Putamen (tissue), 1 donor: ENCODE measurements at regions not wholly inside any gene's neighbourhood (a gene's known extent, or its start where the extent isn't known, plus 50 kb on each side); places are given as distances from the start of the nearest gene placed in this dataset.

Experiments
- DNase-seq: peaks from one replicate; pipeline ENCODE4 v3.0.0-alpha.2; 2016; ENCODE audit warnings: low spot score

GRCh38 chr11:127133061-127133460 lies 132.5 kb upstream of the KIRREL3 start:
- DNase-seq, result no peak

GRCh38 chr11:127130321-127130720 lies 129.8 kb upstream of the KIRREL3 start:
- no peak for DNase-seq

GRCh38 chr11:127126986-127127385 lies 126.4 kb upstream of the KIRREL3 start:
- DNase-seq, result no peak

- no peak for DNase-seq
Observed at GRCh38 chr11:127119356-127119755, 118.8 kb upstream of the KIRREL3 start.

GRCh38 chr11:127118811-127119210 lies 118.2 kb upstream of the KIRREL3 start:
- peak; percentile 18 for DNase-seq

- no peak for DNase-seq
Observed at GRCh38 chr11:127117231-127117739, 116.7 kb upstream of the KIRREL3 start.

GRCh38 chr11:127115844-127116243 lies 115.3 kb upstream of the KIRREL3 start:
- no peak for DNase-seq

GRCh38 chr11:127114035-127114434 lies 113.5 kb upstream of the KIRREL3 start:
- no peak for DNase-seq

GRCh38 chr11:127110542-127110941 lies 110.0 kb upstream of the KIRREL3 start:
- DNase-seq, result peak; percentile 40

GRCh38 chr11:127109796-127110480 lies 109.4 kb upstream of the KIRREL3 start:
- DNase-seq, result no peak

GRCh38 chr11:127108838-127109237 lies 108.3 kb upstream of the KIRREL3 start:
- DNase-seq, result no peak

GRCh38 chr11:127106938-127107337 lies 106.4 kb upstream of the KIRREL3 start:
- no peak for DNase-seq

GRCh38 chr11:127105593-127106541 lies 105.3 kb upstream of the KIRREL3 start:
- DNase-seq, result no peak

- no peak for DNase-seq
Observed at GRCh38 chr11:127103586-127104388, 103.2 kb upstream of the KIRREL3 start.

GRCh38 chr11:127098684-127099083 lies 98.1 kb upstream of the KIRREL3 start:
- DNase-seq, result no peak

- no peak for DNase-seq
Observed at GRCh38 chr11:127080735-127081134, 80.2 kb upstream of the KIRREL3 start.

GRCh38 chr11:127075758-127076157 lies 75.2 kb upstream of the KIRREL3 start:
- no peak for DNase-seq

GRCh38 chr11:127074151-127074761 lies 73.7 kb upstream of the KIRREL3 start:
- DNase-seq, result peak; percentile 39

GRCh38 chr11:127073621-127074020 lies 73.1 kb upstream of the KIRREL3 start:
- DNase-seq, result no peak

GRCh38 chr11:127071606-127072005 lies 71.0 kb upstream of the KIRREL3 start:
- no peak for DNase-seq

- no peak for DNase-seq
Observed at GRCh38 chr11:127070808-127071207, 70.2 kb upstream of the KIRREL3 start.
